Esophagus muscularis mucosa (tissue), 4 donors: ENCODE measurements at regions not wholly inside any gene's neighbourhood (a gene's known extent, or its start where the extent isn't known, plus 50 kb on each side); places are given as distances from the start of the nearest gene placed in this dataset.

Source experiments
- EP300 ChIP-seq: sonication (generic); formaldehyde crosslinking; IDR thresholded peaks from one replicate; pipeline ENCODE4 v1.6.1; 2017; ENCODE audit warnings: antibody characterized with exemption
- POLR2AphosphoS5 ChIP-seq, 2 donors: sonication (generic); formaldehyde crosslinking; IDR thresholded peaks; one replicate each; pipeline ENCODE4 v1.6.1; 2017; ENCODE audit warnings: antibody characterized with exemption in 2 of 2
- TF ChIP-seq, protein P1 (sequence below), 3 experiments: fragments of 200-600 bp in 2 of 3; fragments of 450-650 bp in 1 of 3; sonication (generic) in 2 of 3; IDR thresholded peaks; one replicate each; pipeline ENCODE4 v1.5.1; 2017 to 2019; ENCODE audit warnings: antibody characterized with exemption in 3 of 3, mild to moderate bottlenecking in 2 of 3, moderate library complexity in 1 of 3

DNA sequence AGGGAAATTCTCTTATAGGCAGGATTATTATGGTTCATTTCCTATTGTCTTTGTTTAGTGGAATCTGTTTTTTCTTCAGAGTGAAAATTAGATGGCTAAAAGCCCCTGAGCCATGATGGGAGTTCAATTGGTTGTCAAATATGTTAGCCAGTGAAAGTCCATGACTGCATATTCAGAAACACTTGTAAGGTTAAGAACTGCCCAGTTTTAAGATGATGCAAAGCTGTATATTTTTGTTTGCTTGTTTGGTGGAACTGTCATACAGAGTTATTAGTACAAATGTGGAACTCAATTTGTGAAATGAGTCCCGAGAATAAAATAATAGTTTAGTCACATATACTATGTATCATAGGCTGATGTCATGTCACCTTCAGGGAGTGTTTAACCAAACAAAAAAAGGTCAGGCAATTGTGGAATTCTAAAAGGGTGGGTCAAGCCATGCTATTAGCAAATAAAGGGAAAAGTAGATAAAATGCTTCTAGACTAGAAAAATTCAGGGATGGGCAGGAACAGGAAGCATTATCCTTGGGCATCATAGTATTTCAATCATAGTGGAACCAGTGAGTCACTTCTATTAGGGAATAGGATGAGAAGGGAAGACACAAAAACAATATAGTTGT lies 248.3 kb upstream of the SLITRK1 start:
- no peak for TF ChIP-seq POLR2AphosphoS5 (IDR thresholded peaks at IDR 0.05)
- TF ChIP-seq, protein P1, sequence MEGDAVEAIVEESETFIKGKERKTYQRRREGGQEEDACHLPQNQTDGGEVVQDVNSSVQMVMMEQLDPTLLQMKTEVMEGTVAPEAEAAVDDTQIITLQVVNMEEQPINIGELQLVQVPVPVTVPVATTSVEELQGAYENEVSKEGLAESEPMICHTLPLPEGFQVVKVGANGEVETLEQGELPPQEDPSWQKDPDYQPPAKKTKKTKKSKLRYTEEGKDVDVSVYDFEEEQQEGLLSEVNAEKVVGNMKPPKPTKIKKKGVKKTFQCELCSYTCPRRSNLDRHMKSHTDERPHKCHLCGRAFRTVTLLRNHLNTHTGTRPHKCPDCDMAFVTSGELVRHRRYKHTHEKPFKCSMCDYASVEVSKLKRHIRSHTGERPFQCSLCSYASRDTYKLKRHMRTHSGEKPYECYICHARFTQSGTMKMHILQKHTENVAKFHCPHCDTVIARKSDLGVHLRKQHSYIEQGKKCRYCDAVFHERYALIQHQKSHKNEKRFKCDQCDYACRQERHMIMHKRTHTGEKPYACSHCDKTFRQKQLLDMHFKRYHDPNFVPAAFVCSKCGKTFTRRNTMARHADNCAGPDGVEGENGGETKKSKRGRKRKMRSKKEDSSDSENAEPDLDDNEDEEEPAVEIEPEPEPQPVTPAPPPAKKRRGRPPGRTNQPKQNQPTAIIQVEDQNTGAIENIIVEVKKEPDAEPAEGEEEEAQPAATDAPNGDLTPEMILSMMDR (IDR thresholded peaks at IDR 0.05): no peak
- no peak for TF ChIP-seq EP300
